SK-N-SH (cell line): ENCODE measurements at regions not wholly inside any gene's neighbourhood (a gene's known extent, or its start where the extent isn't known, plus 50 kb on each side); places are given as distances from the start of the nearest gene placed in this dataset.

Experiments used
- CTCF ChIA-PET: fragments of 300-600, 350-600 bp; formaldehyde crosslinking; extraction: SDS; loops from one replicate; lab custom pipeline; 2021; lab: Yijun Ruan, JAX
- POLR2A ChIA-PET: fragments of 350-600 bp; sonication (Branson Sonifier 250); formaldehyde crosslinking; extraction: SDS; loops from one replicate; lab custom pipeline; 2020; ENCODE audit warnings: antibody characterized with exemption, inconsistent platforms; lab: Yijun Ruan, JAX
- DNase-seq: peaks from one replicate; pipeline ENCODE4 v3.0.0; 2012
- H2AFZ ChIP-seq: fragments of 200-600 bp; sonication (generic); 2 replicates; pipeline ENCODE4 v1.8.1; 2016; ENCODE audit warnings: antibody characterized with exemption, mild to moderate bottlenecking, low read depth
- H3F3A ChIP-seq: fragments of 200-600 bp; sonication (generic); replicated peaks from 2 replicates; pipeline ENCODE3; 2016; ENCODE audit warnings: antibody characterized with exemption, mild to moderate bottlenecking; ENCODE audit not compliant: insufficient read depth
- H3K27ac ChIP-seq, 2 experiments: fragments of 200-500 bp in 1 of 2; fragments of 200-600 bp in 1 of 2; sonication (Bioruptor generic) in 1 of 2; sonication (generic), shearing (Covaris generic) in 1 of 2; 2 replicates each; pipeline versions ENCODE4 v1.5.1 to v1.6.1; 2014 to 2016; ENCODE audit warnings: low read depth in 2 of 2, inconsistent platforms in 1 of 2, low read length in 1 of 2, mild to moderate bottlenecking in 1 of 2, mixed read lengths in 1 of 2
- H3K27me3 ChIP-seq: fragments of 200-600 bp; sonication (generic), shearing (Covaris generic); 2 replicates; pipeline ENCODE4 v1.6.1; 2016; ENCODE audit warnings: mixed run types; ENCODE audit not compliant: insufficient read depth
- H3K36me3 ChIP-seq, 2 experiments: fragments of 200-500 bp in 1 of 2; fragments of 200-600 bp in 1 of 2; sonication (Bioruptor generic) in 1 of 2; sonication (generic) in 1 of 2; replicated peaks in 1 of 2; 2 replicates each; pipeline versions ENCODE3 to v1.5.1; 2014 to 2016; ENCODE audit warnings: low read length in 1 of 2, mild to moderate bottlenecking in 1 of 2; ENCODE audit not compliant: insufficient read depth in 2 of 2, control insufficient read depth in 1 of 2
- H3K4me1 ChIP-seq, 2 experiments: fragments of 200-500 bp in 1 of 2; fragments of 200-600 bp in 1 of 2; sonication (Bioruptor generic) in 1 of 2; sonication (generic), shearing (Covaris generic) in 1 of 2; 2 replicates each; pipeline versions ENCODE4 v1.5.1 to v1.6.1; 2014 to 2016; ENCODE audit warnings: low read depth in 1 of 2, low read length in 1 of 2, mixed run types in 1 of 2; ENCODE audit not compliant: insufficient read depth in 2 of 2, control insufficient read depth in 1 of 2
- H3K4me2 ChIP-seq: fragments of 200-600 bp; sonication (generic), shearing (Covaris generic); 2 replicates; pipeline ENCODE4 v1.6.1; 2017; ENCODE audit warnings: mixed run types
- H3K4me3 ChIP-seq, 2 experiments: fragments of 200-500 bp in 1 of 2; fragments of 200-600 bp in 1 of 2; sonication (Bioruptor generic) in 1 of 2; sonication (generic), shearing (Covaris generic) in 1 of 2; 2 replicates each; pipeline versions ENCODE4 v1.5.1 to v1.8.1; 2014 to 2016; ENCODE audit warnings: low read depth in 2 of 2, inconsistent platforms in 1 of 2, low read length in 1 of 2, mild to moderate bottlenecking in 1 of 2, mixed read lengths in 1 of 2, moderate library complexity in 1 of 2
- H3K79me2 ChIP-seq: fragments of 200-600 bp; sonication (generic); 2 replicates; pipeline ENCODE4 v1.8.1; 2017; ENCODE audit warnings: mild to moderate bottlenecking; ENCODE audit not compliant: insufficient read depth
- H3K9ac ChIP-seq: fragments of 200-600 bp; sonication (generic); 2 replicates; pipeline ENCODE4 v1.6.1; 2017; ENCODE audit warnings: mixed run types
- H3K9me2 ChIP-seq: fragments of 200-600 bp; sonication (generic); 2 replicates; pipeline ENCODE4 v1.6.1; 2017; ENCODE audit warnings: mixed run types
- H3K9me3 ChIP-seq: fragments of 200-600 bp; sonication (generic); 2 replicates; pipeline ENCODE4 v1.6.1; 2017; ENCODE audit warnings: mixed run types, mild to moderate bottlenecking, moderate library complexity
- H4K20me1 ChIP-seq: fragments of 200-600 bp; sonication (generic); 2 replicates; pipeline ENCODE4 v1.6.1; 2017; ENCODE audit warnings: mild to moderate bottlenecking, mixed run types; ENCODE audit not compliant: insufficient read depth
- FOSL2 ChIP-seq: IDR thresholded peaks from 2 replicates; pipeline ENCODE4 v1.4.0; 2012; ENCODE audit warnings: low read depth, mild to moderate bottlenecking, moderate library complexity, borderline replicate concordance
- GATA2 ChIP-seq: sonication (generic); formaldehyde crosslinking; IDR thresholded peaks from 2 replicates; pipeline ENCODE4 v1.5.0; 2020; ENCODE audit warnings: mild to moderate bottlenecking, missing genetic modification reagents
- NFIC ChIP-seq: IDR thresholded peaks from 2 replicates; pipeline ENCODE4 v1.4.0; 2012; ENCODE audit warnings: borderline replicate concordance
- RCOR1 ChIP-seq: fragments of 150-350 bp; IDR thresholded peaks from 2 replicates; pipeline ENCODE4 v1.6.1; 2017; ENCODE audit warnings: antibody characterized with exemption, low read length
- RXRA ChIP-seq: IDR thresholded peaks from 2 replicates; pipeline ENCODE4 v1.4.0; 2012; ENCODE audit warnings: low read depth, mild to moderate bottlenecking, borderline replicate concordance
- TAF1 ChIP-seq: IDR thresholded peaks from 2 replicates; pipeline ENCODE4 v1.6.1; 2012; ENCODE audit warnings: low read depth, mild to moderate bottlenecking, low read length, moderate library complexity, borderline replicate concordance
- WGBS: methylation state at CpG from one replicate; pipeline ENCODE4 v1.1.6; 2017; ENCODE audit warnings: low lambda C conversion rate; 5-methylcytosine and 5-hydroxymethylcytosine counted together
- TF ChIP-seq, protein P1 (sequence below): fragments of 150-350 bp; IDR thresholded peaks from 2 replicates; pipeline ENCODE4 v1.6.1; 2017; ENCODE audit warnings: antibody characterized with exemption, low read length, low read depth, borderline replicate concordance
- TF ChIP-seq, protein P2 (sequence below): IDR thresholded peaks from 2 replicates; pipeline ENCODE4 v1.4.0; 2012; ENCODE audit warnings: low read depth, borderline replicate concordance
- TF ChIP-seq, protein P3 (sequence below): IDR thresholded peaks from 2 replicates; pipeline ENCODE4 v1.4.0; 2012; ENCODE audit warnings: low read depth, borderline replicate concordance
- TF ChIP-seq, protein P4 (sequence below): IDR thresholded peaks from 2 replicates; pipeline ENCODE4 v1.4.0; 2012; ENCODE audit warnings: low read depth
- TF ChIP-seq, protein P5 (sequence below): IDR thresholded peaks from 2 replicates; pipeline ENCODE4; 2012

DNA sequence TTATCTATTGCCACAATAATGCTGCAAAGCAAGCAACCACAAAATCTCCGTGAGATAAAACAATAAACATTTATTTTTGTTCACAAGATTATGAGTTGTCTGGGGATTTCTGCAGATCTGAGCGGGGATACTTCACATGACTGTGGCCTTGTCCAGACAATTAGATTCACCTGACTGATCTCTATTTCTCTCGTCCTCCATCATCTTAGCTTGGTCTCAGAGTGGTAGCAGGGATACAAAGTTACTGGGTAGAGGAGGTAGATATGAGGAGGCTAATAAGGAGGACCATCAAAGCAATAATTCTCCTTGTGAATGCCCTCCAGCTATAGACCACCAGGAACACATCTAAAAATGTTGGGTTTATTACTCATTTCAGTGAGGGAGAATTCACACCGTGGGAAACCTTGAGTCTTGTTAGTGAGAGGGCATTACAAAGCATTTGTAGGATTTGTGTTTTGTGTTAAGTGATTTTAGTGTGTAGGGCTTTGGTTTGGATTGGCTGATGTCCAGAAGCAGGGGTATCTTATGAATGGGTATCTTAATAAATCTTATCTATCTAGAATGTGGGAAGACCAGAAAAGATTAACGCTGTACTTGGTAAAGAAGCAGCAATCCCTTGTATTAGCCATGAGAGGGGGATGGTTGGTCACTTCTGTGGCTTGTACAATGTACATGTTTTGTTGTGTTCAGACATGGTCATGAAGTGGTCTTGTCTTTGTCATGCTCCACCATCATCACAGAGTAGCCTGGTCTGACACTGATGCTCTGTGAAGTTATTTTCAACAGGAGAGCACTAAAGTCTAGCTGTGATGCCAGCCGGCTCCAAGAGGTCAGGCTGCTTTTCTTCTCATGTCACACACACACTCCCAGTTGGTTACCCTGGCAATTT is 287.6 kb upstream of the STT3B start:
- Histone ChIP-seq H3K36me3 (no peaks in the 10 kb centered on the region), H3K79me2 (no peaks in the 10 kb centered on the region), H3K27me3 (no peaks in the 10 kb centered on the region), H4K20me1 (no peaks in the 10 kb centered on the region), H3K9ac (no peak overlapping the region), H3K4me1 (no peaks in the 10 kb centered on the region), H3K27ac (no peak overlapping the region), H3K9me2 (no peaks in the 10 kb centered on the region), H3K4me2 (no peak overlapping the region), H3K4me3 (no peak overlapping the region), H2AFZ (no peak overlapping the region), H3K9me3 (no peaks in the 10 kb centered on the region), H3F3A (no peaks in the 10 kb centered on the region)
- no peak for DNase-seq
- ChIA-PET CTCF (interaction anchor here (1.1 to 1.5 kb wide), 2 partner anchors 11 to 19 kb away, joined by 3 read pairs; no protein-coding TSS in a partner anchor), POLR2A (no interaction called here)
- whole genome bisulfite sequencing, result 32% methylated on average over 6 of the region's 6 CpGs
- TF ChIP-seq FOSL2, result no peak
- TF ChIP-seq, protein P1, sequence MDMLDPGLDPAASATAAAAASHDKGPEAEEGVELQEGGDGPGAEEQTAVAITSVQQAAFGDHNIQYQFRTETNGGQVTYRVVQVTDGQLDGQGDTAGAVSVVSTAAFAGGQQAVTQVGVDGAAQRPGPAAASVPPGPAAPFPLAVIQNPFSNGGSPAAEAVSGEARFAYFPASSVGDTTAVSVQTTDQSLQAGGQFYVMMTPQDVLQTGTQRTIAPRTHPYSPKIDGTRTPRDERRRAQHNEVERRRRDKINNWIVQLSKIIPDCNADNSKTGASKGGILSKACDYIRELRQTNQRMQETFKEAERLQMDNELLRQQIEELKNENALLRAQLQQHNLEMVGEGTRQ, result no peak
- TF ChIP-seq, protein P2, sequence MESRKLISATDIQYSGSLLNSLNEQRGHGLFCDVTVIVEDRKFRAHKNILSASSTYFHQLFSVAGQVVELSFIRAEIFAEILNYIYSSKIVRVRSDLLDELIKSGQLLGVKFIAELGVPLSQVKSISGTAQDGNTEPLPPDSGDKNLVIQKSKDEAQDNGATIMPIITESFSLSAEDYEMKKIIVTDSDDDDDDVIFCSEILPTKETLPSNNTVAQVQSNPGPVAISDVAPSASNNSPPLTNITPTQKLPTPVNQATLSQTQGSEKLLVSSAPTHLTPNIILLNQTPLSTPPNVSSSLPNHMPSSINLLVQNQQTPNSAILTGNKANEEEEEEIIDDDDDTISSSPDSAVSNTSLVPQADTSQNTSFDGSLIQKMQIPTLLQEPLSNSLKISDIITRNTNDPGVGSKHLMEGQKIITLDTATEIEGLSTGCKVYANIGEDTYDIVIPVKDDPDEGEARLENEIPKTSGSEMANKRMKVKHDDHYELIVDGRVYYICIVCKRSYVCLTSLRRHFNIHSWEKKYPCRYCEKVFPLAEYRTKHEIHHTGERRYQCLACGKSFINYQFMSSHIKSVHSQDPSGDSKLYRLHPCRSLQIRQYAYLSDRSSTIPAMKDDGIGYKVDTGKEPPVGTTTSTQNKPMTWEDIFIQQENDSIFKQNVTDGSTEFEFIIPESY, result no peak
- TF ChIP-seq TAF1, result no peak
- TF ChIP-seq, protein P3, sequence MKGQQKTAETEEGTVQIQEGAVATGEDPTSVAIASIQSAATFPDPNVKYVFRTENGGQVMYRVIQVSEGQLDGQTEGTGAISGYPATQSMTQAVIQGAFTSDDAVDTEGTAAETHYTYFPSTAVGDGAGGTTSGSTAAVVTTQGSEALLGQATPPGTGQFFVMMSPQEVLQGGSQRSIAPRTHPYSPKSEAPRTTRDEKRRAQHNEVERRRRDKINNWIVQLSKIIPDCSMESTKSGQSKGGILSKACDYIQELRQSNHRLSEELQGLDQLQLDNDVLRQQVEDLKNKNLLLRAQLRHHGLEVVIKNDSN, result no peak
- TF ChIP-seq, protein P4, sequence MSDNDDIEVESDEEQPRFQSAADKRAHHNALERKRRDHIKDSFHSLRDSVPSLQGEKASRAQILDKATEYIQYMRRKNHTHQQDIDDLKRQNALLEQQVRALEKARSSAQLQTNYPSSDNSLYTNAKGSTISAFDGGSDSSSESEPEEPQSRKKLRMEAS, result no peak
- TF ChIP-seq RXRA, result no peak
- no peak for TF ChIP-seq NFIC
- TF ChIP-seq GATA2 (CRISPR knock-in tag), result no peak

DNA sequence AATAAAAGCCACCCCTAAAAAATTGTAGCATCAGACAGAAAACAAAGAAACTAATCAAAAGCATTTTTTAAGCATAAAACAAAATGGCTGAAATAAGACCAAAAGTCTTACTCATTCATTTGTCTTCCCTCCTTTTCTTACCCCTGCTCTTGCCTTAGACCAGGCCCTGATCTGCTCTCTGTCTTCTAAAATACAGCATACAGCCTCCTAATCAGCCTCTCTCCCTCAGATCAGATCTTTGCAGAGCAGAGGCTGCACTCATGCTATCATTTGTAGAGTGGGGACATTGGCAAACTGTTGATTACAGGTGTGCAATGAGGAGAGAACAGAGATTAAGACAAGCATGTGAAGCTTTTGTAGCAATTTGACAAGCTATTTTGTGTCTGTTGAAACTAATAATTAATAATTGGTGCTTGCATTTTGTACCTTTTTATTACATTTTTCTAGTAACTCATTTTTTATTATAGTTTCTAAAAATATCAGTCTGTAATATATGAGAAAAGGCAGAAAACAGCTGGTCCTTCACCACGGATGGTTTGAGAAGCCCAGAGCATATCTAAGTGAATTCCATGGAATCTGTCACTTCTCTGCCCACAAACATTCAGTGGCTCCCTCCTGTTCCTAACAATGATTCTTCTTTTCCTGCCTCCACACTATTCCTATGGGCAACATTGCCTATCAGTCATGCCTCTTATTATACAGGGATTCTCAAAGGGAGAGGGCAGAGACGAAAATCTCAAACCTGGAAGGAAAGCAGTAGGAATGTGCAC is 286.2 kb upstream of the STT3B start:
- H3K36me3 ChIP-seq, result no peaks in the 10 kb centered on the region
- H3K79me2 ChIP-seq, result no peaks in the 10 kb centered on the region
- no peaks in the 10 kb centered on the region for H3K4me1 ChIP-seq
- DNase-seq, result no peak
- H4K20me1 ChIP-seq, result no peaks in the 10 kb centered on the region
- H2AFZ ChIP-seq, result no peak overlapping the region
- ChIA-PET CTCF (interaction anchor here (1.0 to 1.5 kb wide), 3 partner anchors 8 to 20 kb away, joined by 3 read pairs; no protein-coding TSS in a partner anchor), POLR2A (no interaction called here)
- H3F3A ChIP-seq, result no peaks in the 10 kb centered on the region
- no peak overlapping the region for H3K4me3 ChIP-seq
- H3K27ac ChIP-seq, result no peak overlapping the region
- H3K9ac ChIP-seq, result no peak overlapping the region
- H3K27me3 ChIP-seq, result no peaks in the 10 kb centered on the region
- 26% methylated on average over 2 of the region's 2 CpGs for WGBS
- no peaks in the 10 kb centered on the region for H3K9me3 ChIP-seq
- no peaks in the 10 kb centered on the region for H3K9me2 ChIP-seq
- no peak overlapping the region for H3K4me2 ChIP-seq
- TF ChIP-seq, protein P5, sequence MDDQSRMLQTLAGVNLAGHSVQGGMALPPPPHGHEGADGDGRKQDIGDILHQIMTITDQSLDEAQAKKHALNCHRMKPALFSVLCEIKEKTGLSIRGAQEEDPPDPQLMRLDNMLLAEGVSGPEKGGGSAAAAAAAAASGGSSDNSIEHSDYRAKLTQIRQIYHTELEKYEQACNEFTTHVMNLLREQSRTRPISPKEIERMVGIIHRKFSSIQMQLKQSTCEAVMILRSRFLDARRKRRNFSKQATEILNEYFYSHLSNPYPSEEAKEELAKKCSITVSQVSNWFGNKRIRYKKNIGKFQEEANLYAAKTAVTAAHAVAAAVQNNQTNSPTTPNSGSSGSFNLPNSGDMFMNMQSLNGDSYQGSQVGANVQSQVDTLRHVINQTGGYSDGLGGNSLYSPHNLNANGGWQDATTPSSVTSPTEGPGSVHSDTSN, result no peak
- no peak for TF ChIP-seq RCOR1
